MCF 10A (cell line): ENCODE measurements at regions not wholly inside any gene's neighbourhood (a gene's known extent, or its start where the extent isn't known, plus 50 kb on each side); places are given as distances from the start of the nearest gene placed in this dataset.

ENCODE experiments used
- BruUV-seq: library from RNA; stranded (reverse); fragments of 400-500 nt; replicated peaks from 2 replicates; lab custom pipeline; 2021; lab: Mats Ljungman, UMichigan
- CTCF ChIA-PET: fragments of 300-600 bp; sonication (Branson Sonifier 250); formaldehyde crosslinking; extraction: SDS; loops from one replicate; lab custom pipeline; 2021; ENCODE audit warnings: antibody characterized with exemption, inconsistent platforms; lab: Yijun Ruan, JAX
- POLR2A ChIA-PET: fragments of 300-600, 350-650 bp; sonication (Branson Sonifier 250); formaldehyde crosslinking; extraction: SDS; loops from one replicate; lab custom pipeline; 2020; ENCODE audit warnings: antibody characterized with exemption, inconsistent platforms; lab: Yijun Ruan, JAX
- DNase-seq: peaks from one replicate; pipeline ENCODE4 v3.0.0-alpha.2; 2018; ENCODE audit not compliant: unreplicated experiment
- H3K27ac Mint-ChIP-seq: one replicate; pipeline ENCODE4 v1.8.0; 2022; ENCODE audit warnings: mild to moderate bottlenecking, low read depth, mixed read lengths; ENCODE audit not compliant: unreplicated experiment
- H3K27me3 Mint-ChIP-seq: one replicate; pipeline ENCODE4 v1.8.0; 2022; ENCODE audit warnings: mixed read lengths; ENCODE audit not compliant: insufficient read depth, unreplicated experiment
- H3K36me3 Mint-ChIP-seq: one replicate; pipeline ENCODE4 v1.8.0; 2022; ENCODE audit warnings: mild to moderate bottlenecking, moderate library complexity, mixed read lengths; ENCODE audit not compliant: insufficient read depth, unreplicated experiment
- H3K4me1 Mint-ChIP-seq: one replicate; pipeline ENCODE4 v1.8.0; 2022; ENCODE audit warnings: mixed read lengths; ENCODE audit not compliant: insufficient read depth, unreplicated experiment
- H3K4me3 Mint-ChIP-seq: one replicate; pipeline ENCODE4 v1.8.0; 2022; ENCODE audit warnings: mild to moderate bottlenecking, moderate library complexity, mixed read lengths; ENCODE audit not compliant: unreplicated experiment
- H3K9me3 Mint-ChIP-seq: one replicate; pipeline ENCODE4 v1.8.0; 2022; ENCODE audit warnings: mixed read lengths; ENCODE audit not compliant: unreplicated experiment
- intact Hi-C: fragments of 100-400 bp; cut with micrococcal nuclease; formaldehyde crosslinking; loops from 2 replicates; pipeline ENCODE4 v1.14.1; 2022
- TF ChIP-seq, protein P1 (sequence below): fragments of 200-600 bp; IDR thresholded peaks from one replicate; pipeline ENCODE4 v1.8.0; 2022; ENCODE audit warnings: antibody characterized with exemption, mild to moderate bottlenecking; ENCODE audit not compliant: unreplicated experiment

GRCh38 chr4:137656661-137657060 is 124.4 kb upstream of the PCDH18 start:
- Mint-ChIP-seq H3K27me3 (no peaks in the 10 kb centered on the region), H3K9me3 (no peaks in the 10 kb centered on the region), H3K4me3 (no peak overlapping the region), H3K36me3 (no peaks in the 10 kb centered on the region), H3K27ac (no peak overlapping the region), H3K4me1 (peaks cover 15% of the 10 kb centered on the region)
- no peak for DNase-seq
- ChIA-PET POLR2A (no interaction called here), CTCF (no interaction called here)
- TF ChIP-seq, protein P1, sequence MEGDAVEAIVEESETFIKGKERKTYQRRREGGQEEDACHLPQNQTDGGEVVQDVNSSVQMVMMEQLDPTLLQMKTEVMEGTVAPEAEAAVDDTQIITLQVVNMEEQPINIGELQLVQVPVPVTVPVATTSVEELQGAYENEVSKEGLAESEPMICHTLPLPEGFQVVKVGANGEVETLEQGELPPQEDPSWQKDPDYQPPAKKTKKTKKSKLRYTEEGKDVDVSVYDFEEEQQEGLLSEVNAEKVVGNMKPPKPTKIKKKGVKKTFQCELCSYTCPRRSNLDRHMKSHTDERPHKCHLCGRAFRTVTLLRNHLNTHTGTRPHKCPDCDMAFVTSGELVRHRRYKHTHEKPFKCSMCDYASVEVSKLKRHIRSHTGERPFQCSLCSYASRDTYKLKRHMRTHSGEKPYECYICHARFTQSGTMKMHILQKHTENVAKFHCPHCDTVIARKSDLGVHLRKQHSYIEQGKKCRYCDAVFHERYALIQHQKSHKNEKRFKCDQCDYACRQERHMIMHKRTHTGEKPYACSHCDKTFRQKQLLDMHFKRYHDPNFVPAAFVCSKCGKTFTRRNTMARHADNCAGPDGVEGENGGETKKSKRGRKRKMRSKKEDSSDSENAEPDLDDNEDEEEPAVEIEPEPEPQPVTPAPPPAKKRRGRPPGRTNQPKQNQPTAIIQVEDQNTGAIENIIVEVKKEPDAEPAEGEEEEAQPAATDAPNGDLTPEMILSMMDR, result no peak
- intact Hi-C loops, result no loop called here
- no TSS peak for BruUV-seq

GRCh38 chr4:137655302-137655701 is 123.0 kb upstream of the PCDH18 start:
- no peak overlapping the region for H3K27ac Mint-ChIP-seq
- TF ChIP-seq, protein P1, result no peak
- BruUV-seq, result no TSS peak
- H3K36me3 Mint-ChIP-seq, result no peaks in the 10 kb centered on the region
- POLR2A ChIA-PET, result interaction anchor here (0.7 kb wide), 1 partner anchor 13 kb away, joined by 3 read pairs; no protein-coding TSS in a partner anchor
- intact Hi-C loops, result no loop called here
- H3K27me3 Mint-ChIP-seq, result no peaks in the 10 kb centered on the region
- no peaks in the 10 kb centered on the region for H3K9me3 Mint-ChIP-seq
- DNase-seq, result no peak
- peaks cover 17% of the 10 kb centered on the region for H3K4me1 Mint-ChIP-seq
- CTCF ChIA-PET, result interaction anchor here (0.7 to 1.1 kb wide), 2 partner anchors 13 to 518 kb away, joined by 3 to 4 read pairs; no protein-coding TSS in a partner anchor
- H3K4me3 Mint-ChIP-seq, result no peak overlapping the region

DNA sequence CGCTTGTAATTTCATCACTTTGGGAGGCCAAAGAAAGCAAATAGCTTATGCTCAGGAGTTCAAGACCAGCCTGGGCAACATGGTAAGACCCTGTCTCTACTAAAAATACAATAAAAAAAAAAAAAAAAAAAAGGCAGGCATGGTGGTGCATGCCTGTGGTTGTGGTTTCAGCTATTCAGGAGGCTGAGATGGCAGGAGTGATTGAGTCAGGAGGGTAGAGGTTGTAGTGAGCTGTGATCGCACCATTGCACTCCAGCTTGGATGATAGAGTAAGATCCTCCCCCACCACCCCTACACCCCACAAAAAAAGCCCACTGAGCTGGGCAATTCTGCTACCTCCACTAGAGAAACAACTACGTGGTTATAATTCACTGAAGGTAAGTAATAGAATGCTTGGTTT is 118.8 kb upstream of the PCDH18 start:
- ChIA-PET POLR2A (no interaction called here), CTCF (interaction anchor here (0.6 to 0.8 kb wide), 3 partner anchors 13 to 140 kb away, joined by 3 to 5 read pairs (median 3); no protein-coding TSS in a partner anchor)

GRCh38 chr4:137649711-137650450 is 117.6 kb upstream of the PCDH18 start:
- intact Hi-C loops, result no loop called here
- Mint-ChIP-seq H3K36me3 (no peaks in the 10 kb centered on the region), H3K9me3 (no peaks in the 10 kb centered on the region), H3K27me3 (no peaks in the 10 kb centered on the region), H3K4me3 (no peak overlapping the region), H3K4me1 (peaks cover 4% of the 10 kb centered on the region), H3K27ac (no peak overlapping the region)
- BruUV-seq, result no TSS peak
- ChIA-PET CTCF (no interaction called here), POLR2A (no interaction called here)
- TF ChIP-seq, protein P1, result no peak
- DNase-seq, result no peak

More for the DNA sequence above, 118.8 kb upstream of the PCDH18 start:
- Mint-ChIP-seq H3K4me1 (peaks cover 4% of the 10 kb centered on the region), H3K4me3 (no peak overlapping the region), H3K9me3 (no peaks in the 10 kb centered on the region), H3K36me3 (no peaks in the 10 kb centered on the region), H3K27ac (no peak overlapping the region), H3K27me3 (no peaks in the 10 kb centered on the region)
- BruUV-seq, result no TSS peak
- intact Hi-C loops, result no loop called here
- TF ChIP-seq, protein P1, result no peak
- no peak for DNase-seq
